ENCODE measurements at regions not wholly inside any gene's neighbourhood (a gene's known extent, or its start where the extent isn't known, plus 50 kb on each side); places are given as distances from the start of the nearest gene placed in this dataset.
"Not testable (repeated sequence)": the region's sequence is repeated elsewhere in the genome, so short reads cannot be mapped to it uniquely, and the experiment has no call there.

DNA sequence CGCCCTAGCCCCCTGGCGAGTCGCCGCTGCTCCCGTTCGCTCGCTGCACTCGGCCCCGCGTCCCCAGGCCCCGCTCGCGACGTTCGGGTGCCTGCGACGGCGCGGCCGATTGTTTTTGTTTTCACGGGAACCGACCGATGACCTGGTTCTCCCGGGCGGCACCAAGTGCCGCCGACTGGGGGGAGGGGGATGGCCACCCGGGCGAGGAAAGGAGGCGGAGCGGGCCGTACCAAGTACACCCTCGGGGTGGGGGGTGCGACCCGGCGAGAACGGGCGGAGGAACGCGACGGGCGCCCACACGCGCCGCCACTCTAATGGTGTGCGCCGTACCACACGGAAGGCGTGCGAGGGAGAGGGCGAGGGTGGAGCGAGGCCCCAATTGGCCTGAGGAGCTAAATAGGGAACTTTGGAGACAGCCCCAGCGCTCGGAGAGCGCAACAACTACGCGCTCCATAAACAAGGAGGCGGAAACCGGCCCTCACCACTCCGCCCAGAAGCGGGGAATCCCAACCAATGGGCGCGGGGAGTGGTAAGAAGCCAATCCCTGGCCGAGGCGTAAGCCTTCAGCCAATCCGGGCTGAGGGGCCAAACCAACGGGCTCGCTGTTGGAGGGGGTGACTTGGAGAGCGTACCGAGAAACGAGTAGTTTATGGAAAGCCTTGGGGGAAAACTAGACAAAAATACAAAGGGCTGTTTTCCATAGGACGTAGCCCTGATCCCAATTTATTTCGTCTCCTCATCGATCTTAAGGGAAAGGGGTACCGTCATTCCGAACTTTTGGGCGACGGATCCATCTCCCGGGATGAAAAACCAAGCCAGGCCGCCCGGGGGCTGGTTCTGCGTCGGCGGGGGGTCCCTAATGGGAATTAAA, 54.8 kb upstream of the PLGLB1 start:
- TF ChIP-seq EZH2 (IDR thresholded peaks at IDR 0.05; ENCODE audit: insufficient read depth, poor library complexity, severe bottlenecking); EZH2phosphoT487 (IDR thresholded peaks at IDR 0.05; ENCODE audit: insufficient read depth, low read depth): not testable (repeated sequence)
